ENCODE measurements at regions not wholly inside any gene's neighbourhood (a gene's known extent, or its start where the extent isn't known, plus 50 kb on each side); places are given as distances from the start of the nearest gene placed in this dataset.

GRCh38 chr3:88534534-88534933, 384.8 kb downstream of the C3orf38 start:
- TF ChIP-seq CTCF (conservative IDR thresholded peaks at IDR 0.05), result no peak
- Mint-ChIP-seq H3K27me3 (ENCODE audit: low read depth) (no peaks in the 10 kb centered on the region), H3K4me1 (no peaks in the 10 kb centered on the region), H3K36me3 (ENCODE audit: low read depth) (no peaks in the 10 kb centered on the region), H3K27ac (ENCODE audit: unreplicated experiment) (no peak overlapping the region), H3K9me3 (no peaks in the 10 kb centered on the region), H3K4me3 (no peak overlapping the region)
- no peak for DNase-seq (ENCODE audit: low read depth, low spot score)

- H3K27ac Mint-ChIP-seq (ENCODE audit: unreplicated experiment), result no peak overlapping the region
- H3K4me3 Mint-ChIP-seq, result no peak overlapping the region
- H3K4me1 Mint-ChIP-seq, result no peaks in the 10 kb centered on the region
- TF ChIP-seq CTCF (conservative IDR thresholded peaks at IDR 0.05), result no peak
- no peaks in the 10 kb centered on the region for H3K9me3 Mint-ChIP-seq
- no peak for DNase-seq (ENCODE audit: low read depth, low spot score)
- no peaks in the 10 kb centered on the region for H3K36me3 Mint-ChIP-seq (ENCODE audit: low read depth)
- H3K27me3 Mint-ChIP-seq (ENCODE audit: low read depth), result no peaks in the 10 kb centered on the region
Measured at GRCh38 chr3:88535563-88535962, 385.8 kb downstream of the C3orf38 start.

- Mint-ChIP-seq H3K4me3 (no peak overlapping the region), H3K36me3 (ENCODE audit: low read depth) (peaks cover 3% of the 10 kb centered on the region), H3K9me3 (peaks cover 12% of the 10 kb centered on the region), H3K27ac (ENCODE audit: unreplicated experiment) (no peak overlapping the region), H3K27me3 (ENCODE audit: low read depth) (no peaks in the 10 kb centered on the region), H3K4me1 (no peaks in the 10 kb centered on the region)
- TF ChIP-seq CTCF (conservative IDR thresholded peaks at IDR 0.05), result no peak
- DNase-seq (ENCODE audit: low read depth, low spot score), result no peak
Measured at GRCh38 chr3:88542916-88543315, 393.2 kb downstream of the C3orf38 start.

- H3K4me1 Mint-ChIP-seq, result peaks cover 4% of the 10 kb centered on the region
- no peak overlapping the region for H3K27ac Mint-ChIP-seq (ENCODE audit: unreplicated experiment)
- peaks cover 15% of the 10 kb centered on the region for H3K9me3 Mint-ChIP-seq
- no peak for DNase-seq (ENCODE audit: low read depth, low spot score)
- H3K36me3 Mint-ChIP-seq (ENCODE audit: low read depth), result peaks cover 8% of the 10 kb centered on the region
- no peaks in the 10 kb centered on the region for H3K27me3 Mint-ChIP-seq (ENCODE audit: low read depth)
- no peak for TF ChIP-seq CTCF (conservative IDR thresholded peaks at IDR 0.05)
- no peak overlapping the region for H3K4me3 Mint-ChIP-seq
Measured at GRCh38 chr3:88572450-88572849, 422.7 kb downstream of the C3orf38 start.

DNA sequence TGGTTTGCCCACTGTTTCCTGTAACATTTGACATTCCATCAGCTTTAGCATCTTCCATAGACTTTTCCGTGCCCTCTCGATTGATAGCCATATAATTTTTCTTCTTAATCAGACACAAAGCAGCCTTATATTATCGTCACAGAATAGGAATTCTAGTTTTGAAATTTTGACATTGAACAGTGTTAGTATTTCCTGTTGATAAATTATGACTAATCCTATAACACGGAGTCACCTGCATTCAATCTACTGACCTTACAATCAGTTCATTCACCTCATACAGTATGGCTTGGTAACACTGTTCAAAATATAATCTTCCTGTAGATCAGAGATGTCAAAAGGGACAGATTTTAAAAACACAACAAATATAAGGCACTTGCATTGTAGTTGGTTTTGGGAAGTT, 423.7 kb downstream of the C3orf38 start:
- DNase-seq (ENCODE audit: low read depth, low spot score), result no peak
- Mint-ChIP-seq H3K4me1 (peaks cover 4% of the 10 kb centered on the region), H3K27me3 (ENCODE audit: low read depth) (no peaks in the 10 kb centered on the region), H3K36me3 (ENCODE audit: low read depth) (peaks cover 8% of the 10 kb centered on the region), H3K27ac (ENCODE audit: unreplicated experiment) (no peak overlapping the region), H3K4me3 (no peak overlapping the region), H3K9me3 (peaks cover 15% of the 10 kb centered on the region)
- TF ChIP-seq CTCF (conservative IDR thresholded peaks at IDR 0.05), result no peak

DNA sequence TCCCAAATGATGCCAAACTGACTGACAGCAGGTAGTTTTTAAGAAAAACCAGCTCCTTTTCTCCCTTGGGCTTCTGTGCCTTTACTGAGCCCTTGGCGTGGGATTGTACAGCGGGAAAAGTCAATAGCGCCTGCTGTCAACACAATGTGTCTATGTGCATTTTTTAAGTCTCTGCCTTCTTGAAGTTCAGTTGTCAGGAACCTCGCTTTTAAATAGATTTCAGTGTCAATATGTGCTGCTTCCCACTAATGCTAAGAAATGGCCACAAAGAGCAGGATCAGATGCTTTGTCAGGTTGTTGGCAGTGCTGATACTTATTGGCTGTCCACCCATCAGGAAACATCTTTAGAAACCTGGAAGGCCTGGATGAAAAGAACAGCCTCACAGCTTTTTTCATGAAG, 424.4 kb downstream of the C3orf38 start:
- Mint-ChIP-seq H3K27ac (ENCODE audit: unreplicated experiment) (no peak overlapping the region), H3K4me1 (peaks cover 9% of the 10 kb centered on the region), H3K4me3 (no peak overlapping the region), H3K36me3 (ENCODE audit: low read depth) (peaks cover 7% of the 10 kb centered on the region), H3K9me3 (peaks cover 14% of the 10 kb centered on the region), H3K27me3 (ENCODE audit: low read depth) (no peaks in the 10 kb centered on the region)
- no peak for TF ChIP-seq CTCF (conservative IDR thresholded peaks at IDR 0.05)
- DNase-seq (ENCODE audit: low read depth, low spot score), result no peak

All from neural crest cell (in vitro differentiated cells).